NB4 (cell line): ENCODE measurements at regions not wholly inside any gene's neighbourhood (a gene's known extent, or its start where the extent isn't known, plus 50 kb on each side); places are given as distances from the start of the nearest gene placed in this dataset.

ENCODE experiments used
- CTCF ChIP-seq: IDR thresholded peaks from one replicate; pipeline ENCODE4 v1.5.1; 2012; ENCODE audit warnings: low read depth, low read length
- POLR2A ChIP-seq: IDR thresholded peaks from 2 replicates; pipeline ENCODE4 v1.6.1; 2011; ENCODE audit warnings: mild to moderate bottlenecking; ENCODE audit not compliant: insufficient read length; ENCODE audit errors: extremely low read depth

DNA sequence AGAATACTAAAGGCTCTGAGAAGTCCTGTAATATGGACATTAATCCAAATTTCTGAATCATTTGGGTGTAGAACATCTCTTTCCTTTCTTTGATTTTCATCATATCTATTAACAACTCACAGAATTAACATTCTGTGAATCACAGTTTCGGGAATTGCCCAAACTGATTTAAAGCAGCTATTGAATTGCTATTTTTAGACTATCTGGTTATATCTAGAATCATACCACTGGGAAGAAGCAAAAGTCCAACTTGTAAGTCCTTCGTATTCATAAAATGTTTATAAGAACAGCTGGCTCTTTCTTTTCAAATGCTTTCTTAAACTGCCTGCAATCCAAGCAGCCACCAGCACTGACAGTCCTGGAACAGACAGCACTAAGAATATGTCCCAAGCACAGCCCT is 733.0 kb downstream of the NTRK3 start:
- TF ChIP-seq CTCF (no peak), POLR2A (no peak)
